CD8-positive, alpha-beta memory T cell (primary cell): ENCODE measurements at regions not wholly inside any gene's neighbourhood (a gene's known extent, or its start where the extent isn't known, plus 50 kb on each side); places are given as distances from the start of the nearest gene placed in this dataset.

Experiments used
- CTCF ChIA-PET: fragments of 350-600 bp; sonication (Branson Sonifier 250); formaldehyde crosslinking; loops from one replicate; lab custom pipeline; 2021; ENCODE audit warnings: antibody characterized with exemption; lab: Charles Lee
- POLR2A ChIA-PET: fragments of 350-600 bp; sonication (Branson Sonifier 250); formaldehyde crosslinking; loops from one replicate; lab custom pipeline; 2021; ENCODE audit warnings: antibody characterized with exemption; lab: Charles Lee
- DNase-seq, 5 donors: peaks; one replicate each; pipeline versions ENCODE4 v3.0.0 to v3.0.0-alpha.2; 2020 to 2022; ENCODE audit warnings: mixed read lengths in 1 of 5
- H3K27ac ChIP-seq: one replicate; pipeline ENCODE4 v1.7.0; 2013; ENCODE audit warnings: low read depth, mild to moderate bottlenecking, low read length, moderate library complexity
- H3K27me3 ChIP-seq: 2 replicates; pipeline ENCODE4 v1.7.0; 2013; ENCODE audit warnings: low read length, mild to moderate bottlenecking; ENCODE audit not compliant: insufficient read depth, poor library complexity, severe bottlenecking
- H3K36me3 ChIP-seq: 2 replicates; pipeline ENCODE4 v1.7.0; 2013; ENCODE audit warnings: mild to moderate bottlenecking, low read length, moderate library complexity; ENCODE audit not compliant: insufficient read depth
- H3K4me1 ChIP-seq: 2 replicates; pipeline ENCODE4 v1.7.0; 2013; ENCODE audit warnings: mild to moderate bottlenecking, low read length, moderate library complexity; ENCODE audit not compliant: insufficient read depth
- H3K4me3 ChIP-seq: 2 replicates; pipeline ENCODE4 v1.7.0; 2013; ENCODE audit warnings: mild to moderate bottlenecking, low read length
- H3K9me3 ChIP-seq: 2 replicates; pipeline ENCODE4 v1.7.0; 2013; ENCODE audit warnings: mild to moderate bottlenecking, low read length
- H3K27ac Mint-ChIP-seq, 8 donors: one replicate each; pipeline ENCODE4 v1.8.0; 2020 to 2021; ENCODE audit warnings: mixed read lengths in 8 of 8, mild to moderate bottlenecking in 6 of 8, inconsistent platforms in 3 of 8, moderate library complexity in 3 of 8
- H3K27me3 Mint-ChIP-seq, 2 donors: one replicate each; pipeline ENCODE4 v1.8.0; 2020 to 2021; ENCODE audit warnings: mixed read lengths in 2 of 2, mild to moderate bottlenecking in 1 of 2, moderate library complexity in 1 of 2
- H3K36me3 Mint-ChIP-seq, 3 donors: one replicate each; pipeline ENCODE4 v1.8.0; 2020 to 2021; ENCODE audit warnings: mixed read lengths in 3 of 3, inconsistent platforms in 1 of 3, mild to moderate bottlenecking in 1 of 3
- H3K4me1 Mint-ChIP-seq, 3 donors: one replicate each; pipeline ENCODE4 v1.8.0; 2020 to 2021; ENCODE audit warnings: mixed read lengths in 3 of 3, inconsistent platforms in 1 of 3, mild to moderate bottlenecking in 1 of 3
- H3K4me3 Mint-ChIP-seq, 7 donors: one replicate each; pipeline ENCODE4 v1.8.0; 2020 to 2021; ENCODE audit warnings: mixed read lengths in 7 of 7, mild to moderate bottlenecking in 6 of 7, moderate library complexity in 4 of 7, inconsistent platforms in 2 of 7
- H3K9me3 Mint-ChIP-seq, 5 donors: one replicate each; pipeline ENCODE4 v1.8.0; 2020 to 2022; ENCODE audit warnings: mixed read lengths in 5 of 5, mild to moderate bottlenecking in 3 of 5, moderate library complexity in 2 of 5, inconsistent platforms in 1 of 5

- no peaks in the 10 kb centered on the region for H3K4me1 ChIP-seq
- no peak for DNase-seq
- peaks cover 4 to 10% of the 10 kb centered on the region in 2 donors for H3K27me3 Mint-ChIP-seq
- H3K4me3 Mint-ChIP-seq: no peak overlapping the region
- no peaks in the 10 kb centered on the region for H3K36me3 ChIP-seq
- no peak overlapping the region for H3K27ac Mint-ChIP-seq
- H3K27ac ChIP-seq: no peak overlapping the region
- ChIA-PET POLR2A (no interaction called here), CTCF (no interaction called here)
- H3K4me3 ChIP-seq: no peak overlapping the region
- H3K9me3 ChIP-seq: no peaks in the 10 kb centered on the region
- no peaks in the 10 kb centered on the region for H3K27me3 ChIP-seq
- H3K9me3 Mint-ChIP-seq: peaks cover 0 to 2% (median 0%) of the 10 kb centered on the region in 5 donors
- H3K4me1 Mint-ChIP-seq: peaks cover 0 to 7% (median 0%) of the 10 kb centered on the region in 3 donors
- no peaks in the 10 kb centered on the region for H3K36me3 Mint-ChIP-seq
Measured at GRCh38 chr11:116179401-116179800, 593.4 kb downstream of the BUD13 start.

- Histone ChIP-seq H3K9me3 (no peaks in the 10 kb centered on the region), H3K4me3 (no peak overlapping the region), H3K27ac (no peak overlapping the region), H3K27me3 (no peaks in the 10 kb centered on the region), H3K36me3 (no peaks in the 10 kb centered on the region), H3K4me1 (no peaks in the 10 kb centered on the region)
- Mint-ChIP-seq H3K4me3 (no peak overlapping the region), H3K9me3 (peaks cover 0 to 2% (median 0%) of the 10 kb centered on the region in 5 donors), H3K36me3 (no peaks in the 10 kb centered on the region), H3K4me1 (peaks cover 0 to 7% (median 0%) of the 10 kb centered on the region in 3 donors), H3K27me3 (peaks cover 7 to 13% of the 10 kb centered on the region in 2 donors), H3K27ac (no peak overlapping the region)
- DNase-seq: no peak
- ChIA-PET POLR2A (no interaction called here), CTCF (no interaction called here)
Measured at GRCh38 chr11:116177521-116178210, 595.1 kb downstream of the BUD13 start.

GRCh38 chr11:116176484-116177005 is 596.2 kb downstream of the BUD13 start:
- H3K9me3 ChIP-seq: no peaks in the 10 kb centered on the region
- H3K4me3 Mint-ChIP-seq: no peak overlapping the region
- H3K36me3 Mint-ChIP-seq: no peaks in the 10 kb centered on the region
- H3K4me1 Mint-ChIP-seq: peaks cover 0 to 7% (median 0%) of the 10 kb centered on the region in 3 donors
- H3K27ac Mint-ChIP-seq: no peak overlapping the region
- peaks cover 5 to 13% of the 10 kb centered on the region in 2 donors for H3K27me3 Mint-ChIP-seq
- CTCF ChIA-PET: no interaction called here
- no peak overlapping the region for H3K27ac ChIP-seq
- H3K4me1 ChIP-seq: no peaks in the 10 kb centered on the region
- POLR2A ChIA-PET: no interaction called here
- no peak for DNase-seq
- no peaks in the 10 kb centered on the region for H3K27me3 ChIP-seq
- H3K9me3 Mint-ChIP-seq: peaks cover 0 to 2% (median 0%) of the 10 kb centered on the region in 5 donors
- no peak overlapping the region for H3K4me3 ChIP-seq
- no peaks in the 10 kb centered on the region for H3K36me3 ChIP-seq

- Mint-ChIP-seq H3K4me3 (no peak overlapping the region), H3K36me3 (no peaks in the 10 kb centered on the region), H3K9me3 (peaks cover 0 to 2% (median 0%) of the 10 kb centered on the region in 5 donors), H3K4me1 (peaks cover 0 to 7% (median 0%) of the 10 kb centered on the region in 3 donors), H3K27me3 (peaks cover 5 to 12% of the 10 kb centered on the region in 2 donors), H3K27ac (no peak overlapping the region)
- Histone ChIP-seq H3K9me3 (no peaks in the 10 kb centered on the region), H3K27me3 (no peaks in the 10 kb centered on the region), H3K4me3 (no peak overlapping the region), H3K4me1 (no peaks in the 10 kb centered on the region), H3K27ac (no peak overlapping the region), H3K36me3 (no peaks in the 10 kb centered on the region)
- CTCF ChIA-PET: no interaction called here
- DNase-seq: no peak
- POLR2A ChIA-PET: no interaction called here
Measured at GRCh38 chr11:116175707-116176106, 597.1 kb downstream of the BUD13 start.

- H3K9me3 ChIP-seq: no peaks in the 10 kb centered on the region
- DNase-seq: no peak
- ChIA-PET CTCF (no interaction called here), POLR2A (no interaction called here)
- H3K9me3 Mint-ChIP-seq: peaks cover 0 to 2% (median 0%) of the 10 kb centered on the region in 5 donors
- peaks cover 7 to 10% of the 10 kb centered on the region in 2 donors for H3K27me3 Mint-ChIP-seq
- peaks cover 0 to 7% (median 0%) of the 10 kb centered on the region in 3 donors for H3K4me1 Mint-ChIP-seq
- H3K4me1 ChIP-seq: no peaks in the 10 kb centered on the region
- no peaks in the 10 kb centered on the region for H3K27me3 ChIP-seq
- no peak overlapping the region for H3K27ac ChIP-seq
- no peak overlapping the region for H3K27ac Mint-ChIP-seq
- no peak overlapping the region for H3K4me3 Mint-ChIP-seq
- H3K4me3 ChIP-seq: no peak overlapping the region
- no peaks in the 10 kb centered on the region for H3K36me3 ChIP-seq
- no peaks in the 10 kb centered on the region for H3K36me3 Mint-ChIP-seq
Measured at GRCh38 chr11:116173941-116174911, 598.6 kb downstream of the BUD13 start.

- no peaks in the 10 kb centered on the region for H3K27me3 ChIP-seq
- Mint-ChIP-seq H3K27me3 (peaks cover 7 to 10% of the 10 kb centered on the region in 2 donors), H3K36me3 (no peaks in the 10 kb centered on the region), H3K4me3 (no peak overlapping the region), H3K9me3 (peaks cover 0 to 2% (median 0%) of the 10 kb centered on the region in 5 donors), H3K4me1 (peaks cover 0 to 7% (median 0%) of the 10 kb centered on the region in 3 donors), H3K27ac (no peak overlapping the region)
- H3K27ac ChIP-seq: no peak overlapping the region
- ChIA-PET POLR2A (no interaction called here), CTCF (no interaction called here)
- no peak overlapping the region for H3K4me3 ChIP-seq
- no peaks in the 10 kb centered on the region for H3K9me3 ChIP-seq
- DNase-seq: no peak
- H3K36me3 ChIP-seq: no peaks in the 10 kb centered on the region
- no peaks in the 10 kb centered on the region for H3K4me1 ChIP-seq
Measured at GRCh38 chr11:116173506-116173905, 599.3 kb downstream of the BUD13 start.

- Mint-ChIP-seq H3K36me3 (no peaks in the 10 kb centered on the region), H3K27ac (no peak overlapping the region), H3K27me3 (peaks cover 5 to 10% of the 10 kb centered on the region in 2 donors), H3K9me3 (peaks cover 0 to 2% (median 0%) of the 10 kb centered on the region in 5 donors), H3K4me1 (peaks cover 0 to 7% (median 0%) of the 10 kb centered on the region in 3 donors), H3K4me3 (no peak overlapping the region)
- Histone ChIP-seq H3K9me3 (no peaks in the 10 kb centered on the region), H3K4me3 (no peak overlapping the region), H3K36me3 (no peaks in the 10 kb centered on the region), H3K27me3 (no peaks in the 10 kb centered on the region), H3K4me1 (no peaks in the 10 kb centered on the region), H3K27ac (no peak overlapping the region)
- POLR2A ChIA-PET: no interaction called here
- DNase-seq: no peak
- CTCF ChIA-PET: no interaction called here
Measured at GRCh38 chr11:116172851-116173250, 599.9 kb downstream of the BUD13 start.

- ChIA-PET CTCF (no interaction called here), POLR2A (no interaction called here)
- Mint-ChIP-seq H3K27ac (no peak overlapping the region), H3K9me3 (peaks cover 0 to 2% (median 0%) of the 10 kb centered on the region in 5 donors), H3K4me1 (peaks cover 0 to 7% (median 0%) of the 10 kb centered on the region in 3 donors), H3K27me3 (peaks cover 6 to 10% of the 10 kb centered on the region in 2 donors), H3K36me3 (no peaks in the 10 kb centered on the region), H3K4me3 (no peak overlapping the region)
- H3K36me3 ChIP-seq: no peaks in the 10 kb centered on the region
- no peaks in the 10 kb centered on the region for H3K4me1 ChIP-seq
- H3K9me3 ChIP-seq: no peaks in the 10 kb centered on the region
- H3K27ac ChIP-seq: no peak overlapping the region
- DNase-seq: no peak
- no peaks in the 10 kb centered on the region for H3K27me3 ChIP-seq
- H3K4me3 ChIP-seq: no peak overlapping the region
Measured at GRCh38 chr11:116172156-116172555, 600.6 kb downstream of the BUD13 start.
